Naive B cell (primary cell): ENCODE measurements at regions not wholly inside any gene's neighbourhood (a gene's known extent, or its start where the extent isn't known, plus 50 kb on each side); places are given as distances from the start of the nearest gene placed in this dataset.

Experiments
- ATAC-seq, 2 donors: fragments of 150-1000 bp; cut with Tn5 transposase; 2 replicates each; pipeline ENCODE4 v1.10.0; 2021; ENCODE audit warnings: low read depth in 2 of 2, mild to moderate bottlenecking in 2 of 2, moderate library complexity in 2 of 2
- DNase-seq: peaks from one replicate; pipeline ENCODE4 v3.0.0; 2022
- H3K27ac Mint-ChIP-seq, 6 donors: one replicate each; pipeline ENCODE4 v1.8.0; 2020 to 2022; ENCODE audit warnings: mild to moderate bottlenecking in 6 of 6, mixed read lengths in 6 of 6, moderate library complexity in 5 of 6, inconsistent platforms in 2 of 6
- H3K27me3 Mint-ChIP-seq, 3 donors: one replicate each; pipeline ENCODE4 v1.8.0; 2021 to 2022; ENCODE audit warnings: mixed read lengths in 3 of 3, mild to moderate bottlenecking in 1 of 3
- H3K36me3 Mint-ChIP-seq, 2 donors: one replicate each; pipeline ENCODE4 v1.8.0; 2020 to 2022; ENCODE audit warnings: mixed read lengths in 2 of 2, inconsistent platforms in 1 of 2, mild to moderate bottlenecking in 1 of 2
- H3K4me1 Mint-ChIP-seq, 3 donors: one replicate each; pipeline ENCODE4 v1.8.0; 2020 to 2022; ENCODE audit warnings: mixed read lengths in 3 of 3, inconsistent platforms in 1 of 3, mild to moderate bottlenecking in 1 of 3, moderate library complexity in 1 of 3
- H3K4me3 Mint-ChIP-seq, 8 donors: one replicate each; pipeline ENCODE4 v1.8.0; 2020 to 2022; ENCODE audit warnings: mild to moderate bottlenecking in 8 of 8, mixed read lengths in 8 of 8, moderate library complexity in 8 of 8, inconsistent platforms in 2 of 8
- H3K9me3 Mint-ChIP-seq, 7 donors: one replicate each; pipeline ENCODE4 v1.8.0; 2020 to 2022; ENCODE audit warnings: mixed read lengths in 7 of 7, mild to moderate bottlenecking in 5 of 7, inconsistent platforms in 2 of 7, moderate library complexity in 1 of 7

GRCh38 chr3:111318289-111318688 lies 223.7 kb upstream of the CD96 start:
- Mint-ChIP-seq H3K27ac (no peak overlapping the region), H3K36me3 (no peaks in the 10 kb centered on the region), H3K4me1 (peaks cover 1 to 3% (median 2%) of the 10 kb centered on the region in 3 donors), H3K27me3 (no peaks in the 10 kb centered on the region), H3K4me3 (no peak overlapping the region), H3K9me3 (peaks cover 0 to 2% (median 0%) of the 10 kb centered on the region in 7 donors)
- no peak for DNase-seq
- no peak for ATAC-seq

- no peaks in the 10 kb centered on the region for H3K27me3 Mint-ChIP-seq
Measured at GRCh38 chr3:111319598-111319997, 222.4 kb upstream of the CD96 start.

GRCh38 chr3:111321786-111322185 lies 220.2 kb upstream of the CD96 start:
- ATAC-seq (no peak), DNase-seq (no peak)
- Mint-ChIP-seq H3K36me3 (no peaks in the 10 kb centered on the region), H3K4me3 (no peak overlapping the region), H3K4me1 (peaks cover 17 to 35% (median 24%) of the 10 kb centered on the region in 3 donors), H3K9me3 (peaks cover 0 to 2% (median 0%) of the 10 kb centered on the region in 7 donors), H3K27ac (no peak overlapping the region), H3K27me3 (no peaks in the 10 kb centered on the region)

More at GRCh38 chr3:111319598-111319997, 222.4 kb upstream of the CD96 start:
- Mint-ChIP-seq H3K9me3 (peaks cover 0 to 2% (median 0%) of the 10 kb centered on the region in 7 donors), H3K4me3 (no peak overlapping the region), H3K27ac (no peak overlapping the region), H3K36me3 (no peaks in the 10 kb centered on the region), H3K4me1 (peaks cover 14 to 16% (median 15%) of the 10 kb centered on the region in 3 donors)
- ATAC-seq = no peak
- no peak for DNase-seq

GRCh38 chr3:111323019-111323418 lies 219.0 kb upstream of the CD96 start:
- Mint-ChIP-seq H3K9me3 (peaks cover 0 to 2% (median 0%) of the 10 kb centered on the region in 7 donors), H3K27ac (peak overlapping the region in 3 of 6 donors; percentile 40 to 92 (median 63)), H3K36me3 (no peaks in the 10 kb centered on the region), H3K4me3 (no peak overlapping the region), H3K27me3 (no peaks in the 10 kb centered on the region), H3K4me1 (peaks cover 17 to 35% (median 24%) of the 10 kb centered on the region in 3 donors)
- DNase-seq (no peak), ATAC-seq (no peak)

- peaks cover 17 to 35% (median 24%) of the 10 kb centered on the region in 3 donors for H3K4me1 Mint-ChIP-seq
- no peaks in the 10 kb centered on the region for H3K36me3 Mint-ChIP-seq
- peak overlapping the region in 5 of 6 donors; percentile 65 to 94 (median 81) for H3K27ac Mint-ChIP-seq
- peak overlapping the region in 3 of 8 donors; percentile 2 to 46 (median 26) for H3K4me3 Mint-ChIP-seq
- no peaks in the 10 kb centered on the region for H3K27me3 Mint-ChIP-seq
- H3K9me3 Mint-ChIP-seq = no peaks in the 10 kb centered on the region
- ATAC-seq (peak in 1 of 2 donors; percentile 72), DNase-seq (peak; percentile 1)
Measured at GRCh38 chr3:111324151-111324550, 217.8 kb upstream of the CD96 start.

- peak overlapping the region in 4 of 8 donors; percentile 1 to 46 (median 20) for H3K4me3 Mint-ChIP-seq
- peaks cover 17 to 35% (median 24%) of the 10 kb centered on the region in 3 donors for H3K4me1 Mint-ChIP-seq
- H3K27me3 Mint-ChIP-seq = no peaks in the 10 kb centered on the region
- no peak for DNase-seq
- no peaks in the 10 kb centered on the region for H3K9me3 Mint-ChIP-seq
- no peak for ATAC-seq
- peak overlapping the region in 5 of 6 donors; percentile 12 to 92 (median 65) for H3K27ac Mint-ChIP-seq
- no peaks in the 10 kb centered on the region for H3K36me3 Mint-ChIP-seq
Measured at GRCh38 chr3:111324645-111325044, 217.4 kb upstream of the CD96 start.

GRCh38 chr3:111325160-111325718 lies 216.8 kb upstream of the CD96 start:
- H3K9me3 Mint-ChIP-seq = no peaks in the 10 kb centered on the region
- no peaks in the 10 kb centered on the region for H3K36me3 Mint-ChIP-seq
- no peaks in the 10 kb centered on the region for H3K27me3 Mint-ChIP-seq
- H3K4me3 Mint-ChIP-seq = peak overlapping the region in 2 of 8 donors; percentile 4 to 10
- peak overlapping the region in 3 of 6 donors; percentile 24 to 65 (median 50) for H3K27ac Mint-ChIP-seq
- no peak for ATAC-seq
- no peak for DNase-seq
- peaks cover 17 to 35% (median 24%) of the 10 kb centered on the region in 3 donors for H3K4me1 Mint-ChIP-seq

GRCh38 chr3:111326144-111326995 lies 215.6 kb upstream of the CD96 start:
- peak overlapping the region in 2 of 6 donors; percentile 18 to 53 for H3K27ac Mint-ChIP-seq

GRCh38 chr3:111331306-111331705 lies 210.7 kb upstream of the CD96 start:
- no peaks in the 10 kb centered on the region for H3K36me3 Mint-ChIP-seq
- DNase-seq = no peak
- peaks cover 0 to 2% (median 0%) of the 10 kb centered on the region in 7 donors for H3K9me3 Mint-ChIP-seq
- H3K4me3 Mint-ChIP-seq = no peak overlapping the region
- H3K4me1 Mint-ChIP-seq = peaks cover 0 to 1% (median under 1%) of the 10 kb centered on the region in 3 donors
- H3K27me3 Mint-ChIP-seq = no peaks in the 10 kb centered on the region
- ATAC-seq = no peak
- H3K27ac Mint-ChIP-seq = no peak overlapping the region

More at GRCh38 chr3:111326144-111326995, 215.6 kb upstream of the CD96 start:
- Mint-ChIP-seq H3K9me3 (no peaks in the 10 kb centered on the region), H3K36me3 (no peaks in the 10 kb centered on the region), H3K27me3 (no peaks in the 10 kb centered on the region), H3K4me1 (peaks cover 17 to 35% (median 24%) of the 10 kb centered on the region in 3 donors), H3K4me3 (no peak overlapping the region)
- DNase-seq (no peak), ATAC-seq (no peak)

- no peaks in the 10 kb centered on the region for H3K27me3 Mint-ChIP-seq
- no peaks in the 10 kb centered on the region for H3K4me1 Mint-ChIP-seq
- DNase-seq = no peak
Measured at GRCh38 chr3:111331912-111332311, 210.1 kb upstream of the CD96 start.

GRCh38 chr3:111332488-111333080 lies 209.4 kb upstream of the CD96 start:
- no peak overlapping the region for H3K27ac Mint-ChIP-seq
- no peaks in the 10 kb centered on the region for H3K36me3 Mint-ChIP-seq
- peaks cover 0 to 2% (median 0%) of the 10 kb centered on the region in 7 donors for H3K9me3 Mint-ChIP-seq
- no peak for ATAC-seq
- no peaks in the 10 kb centered on the region for H3K4me1 Mint-ChIP-seq
- DNase-seq = no peak
- no peaks in the 10 kb centered on the region for H3K27me3 Mint-ChIP-seq
- no peak overlapping the region for H3K4me3 Mint-ChIP-seq

More at GRCh38 chr3:111331912-111332311, 210.1 kb upstream of the CD96 start:
- H3K27ac Mint-ChIP-seq = no peak overlapping the region
- no peaks in the 10 kb centered on the region for H3K36me3 Mint-ChIP-seq
- H3K9me3 Mint-ChIP-seq = peaks cover 0 to 2% (median 0%) of the 10 kb centered on the region in 7 donors
- H3K4me3 Mint-ChIP-seq = no peak overlapping the region
- no peak for ATAC-seq

- H3K27me3 Mint-ChIP-seq = no peaks in the 10 kb centered on the region
- DNase-seq (no peak), ATAC-seq (no peak)
- no peak overlapping the region for H3K4me3 Mint-ChIP-seq
- no peaks in the 10 kb centered on the region for H3K4me1 Mint-ChIP-seq
- H3K27ac Mint-ChIP-seq = no peak overlapping the region
- H3K36me3 Mint-ChIP-seq = no peaks in the 10 kb centered on the region
- H3K9me3 Mint-ChIP-seq = peaks cover 0 to 2% (median 0%) of the 10 kb centered on the region in 7 donors
Measured at GRCh38 chr3:111333642-111334041, 208.4 kb upstream of the CD96 start.

- no peaks in the 10 kb centered on the region for H3K4me1 Mint-ChIP-seq
- ATAC-seq (no peak), DNase-seq (no peak)
- no peaks in the 10 kb centered on the region for H3K27me3 Mint-ChIP-seq
- no peak overlapping the region for H3K4me3 Mint-ChIP-seq
- peaks cover 0 to 7% of the 10 kb centered on the region in 2 donors for H3K36me3 Mint-ChIP-seq
- H3K9me3 Mint-ChIP-seq = peaks cover 0 to 10% (median 7%) of the 10 kb centered on the region in 7 donors
- H3K27ac Mint-ChIP-seq = no peak overlapping the region
Measured at GRCh38 chr3:111335512-111336303, 206.3 kb upstream of the CD96 start.
